IMR-90 (cell line): ENCODE measurements at regions not wholly inside any gene's neighbourhood (a gene's known extent, or its start where the extent isn't known, plus 50 kb on each side); places are given as distances from the start of the nearest gene placed in this dataset.

Experiments used
- ATAC-seq: fragments of 200-7000 bp; cut with Tn5 transposase; 2 replicates; pipeline ENCODE4 v1.9.1; 2020; ENCODE audit warnings: low read depth, mild to moderate bottlenecking, moderate library complexity
- BruUV-seq: library from RNA; stranded (reverse); fragments of 400-500 nt; replicated peaks from 2 replicates; lab custom pipeline; 2021; lab: Mats Ljungman, UMichigan
- CTCF ChIA-PET: fragments of 300-600 bp; formaldehyde crosslinking; extraction: SDS; loops from one replicate; lab custom pipeline; 2021; ENCODE audit warnings: antibody characterized with exemption; lab: Yijun Ruan, JAX
- POLR2A ChIA-PET: fragments of 300-600 bp; sonication (Branson Sonifier 250); formaldehyde crosslinking; loops from one replicate; lab custom pipeline; 2022; ENCODE audit warnings: antibody characterized with exemption; ENCODE audit not compliant: unreplicated experiment; lab: Charles Lee
- DNase-seq: peaks from one replicate; pipeline ENCODE4 v3.0.0; 2013
- H2AFZ ChIP-seq: replicated peaks from 2 replicates; pipeline ENCODE3; 2013; ENCODE audit warnings: low read length, mild to moderate bottlenecking; ENCODE audit not compliant: poor library complexity
- H2AK5ac ChIP-seq: 2 replicates; pipeline ENCODE4 v1.6.1; 2013; ENCODE audit warnings: low read depth, low read length, inconsistent platforms
- H2AK9ac ChIP-seq: replicated peaks from 2 replicates; pipeline ENCODE3; 2013; ENCODE audit warnings: mild to moderate bottlenecking, low read depth, low read length, moderate library complexity; ENCODE audit not compliant: poor library complexity
- H2BK120ac ChIP-seq: 2 replicates; pipeline ENCODE4 v1.6.1; 2013; ENCODE audit warnings: low read depth, low read length, inconsistent platforms
- H2BK15ac ChIP-seq: 3 replicates; pipeline ENCODE4 v1.6.1; 2013; ENCODE audit warnings: low read depth, low read length, inconsistent platforms
- H2BK20ac ChIP-seq: 2 replicates; pipeline ENCODE4 v1.6.1; 2013; ENCODE audit warnings: low read depth, mild to moderate bottlenecking, inconsistent platforms, low read length, moderate library complexity
- H2BK5ac ChIP-seq: 2 replicates; pipeline ENCODE4 v1.6.1; 2013; ENCODE audit warnings: mild to moderate bottlenecking, low read depth, low read length, inconsistent platforms; ENCODE audit not compliant: poor library complexity, severe bottlenecking
- H3K14ac ChIP-seq: replicated peaks from 2 replicates; pipeline ENCODE4 v1.6.1; 2013; ENCODE audit warnings: low read depth, low read length, inconsistent platforms
- H3K18ac ChIP-seq: 2 replicates; pipeline ENCODE4 v1.6.1; 2013; ENCODE audit warnings: low read depth, low read length, control low read depth
- H3K23ac ChIP-seq: 2 replicates; pipeline ENCODE4 v1.6.1; 2013; ENCODE audit warnings: low read depth, low read length, inconsistent platforms
- H3K27ac ChIP-seq: 2 replicates; pipeline ENCODE4 v1.5.1; 2013; ENCODE audit warnings: mild to moderate bottlenecking, control low read depth, low read length; ENCODE audit not compliant: insufficient read depth
- H3K27me3 ChIP-seq: 2 replicates; pipeline ENCODE4 v1.6.1; 2013; ENCODE audit warnings: low read length; ENCODE audit not compliant: control insufficient read depth, insufficient read depth
- H3K36me3 ChIP-seq: 2 replicates; pipeline ENCODE4 v1.6.1; 2013; ENCODE audit warnings: low read length, mixed read lengths; ENCODE audit not compliant: control insufficient read depth, insufficient read depth
- H3K4ac ChIP-seq: 2 replicates; pipeline ENCODE4 v1.6.1; 2013; ENCODE audit warnings: low read depth, low read length, inconsistent platforms
- H3K4me1 ChIP-seq: 2 replicates; pipeline ENCODE4 v1.6.1; 2013; ENCODE audit warnings: low read length, mixed read lengths; ENCODE audit not compliant: control insufficient read depth, insufficient read depth
- H3K4me2 ChIP-seq: 2 replicates; pipeline ENCODE4 v1.6.1; 2013; ENCODE audit warnings: low read depth, mild to moderate bottlenecking, control low read depth, low read length, moderate library complexity
- H3K4me3 ChIP-seq: 2 replicates; pipeline ENCODE4 v1.5.1; 2013; ENCODE audit warnings: low read depth, mild to moderate bottlenecking, control low read depth, low read length, moderate library complexity; ENCODE audit not compliant: insufficient read depth
- H3K56ac ChIP-seq: 2 replicates; pipeline ENCODE4 v1.6.1; 2013; ENCODE audit warnings: low read length, inconsistent platforms; ENCODE audit not compliant: insufficient read depth; ENCODE audit errors: extremely low read depth
- H3K79me1 ChIP-seq, 2 experiments: 2 replicates each; pipeline ENCODE4 v1.6.1; 2013; ENCODE audit warnings: low read length in 2 of 2, inconsistent platforms in 1 of 2, low read depth in 1 of 2
- H3K9ac ChIP-seq: 2 replicates; pipeline ENCODE4 v1.6.1; 2013; ENCODE audit warnings: low read depth, low read length, control low read depth
- H3K9me1 ChIP-seq: 2 replicates; pipeline ENCODE4 v1.6.1; 2013; ENCODE audit warnings: low read length, inconsistent platforms; ENCODE audit not compliant: insufficient read depth
- H3K9me3 ChIP-seq: 2 replicates; pipeline ENCODE4 v1.6.1; 2013; ENCODE audit warnings: low read length; ENCODE audit not compliant: control insufficient read depth, insufficient read depth
- H4K20me1 ChIP-seq: 2 replicates; pipeline ENCODE4 v1.6.1; 2013; ENCODE audit warnings: low read length, inconsistent platforms; ENCODE audit not compliant: insufficient read depth
- H4K5ac ChIP-seq: 2 replicates; pipeline ENCODE4 v1.6.1; 2013; ENCODE audit warnings: mild to moderate bottlenecking, low read depth, low read length, control low read depth
- H4K8ac ChIP-seq, 2 experiments: 2 replicates each; pipeline ENCODE4 v1.6.1; 2013; ENCODE audit warnings: low read depth in 2 of 2, low read length in 2 of 2, control low read depth in 1 of 2, inconsistent platforms in 1 of 2
- H4K91ac ChIP-seq: 2 replicates; pipeline ENCODE4 v1.6.1; 2013; ENCODE audit warnings: low read depth, low read length, inconsistent platforms; ENCODE audit not compliant: insufficient read depth
- BHLHE40 ChIP-seq: fragments of 150-350 bp; IDR thresholded peaks from 2 replicates; pipeline ENCODE4 v1.6.1; 2016; ENCODE audit warnings: mild to moderate bottlenecking, low read depth, low read length
- CEBPB ChIP-seq: IDR thresholded peaks from 2 replicates; pipeline ENCODE4 v1.6.1; 2012; ENCODE audit warnings: low read depth, low read length, improper control_type of control experiment
- CHD1 ChIP-seq: IDR thresholded peaks from 2 replicates; pipeline ENCODE4 v1.6.1; 2012; ENCODE audit warnings: low read depth, low read length, improper control_type of control experiment
- CTCF ChIP-seq: conservative IDR thresholded peaks from 2 replicates; pipeline ENCODE4 v1.5.1; 2012; ENCODE audit warnings: mild to moderate bottlenecking, low read depth, low read length, improper control_type of control experiment
- FOS ChIP-seq: fragments of 150-350 bp; IDR thresholded peaks from 2 replicates; pipeline ENCODE4 v1.6.1; 2016; ENCODE audit warnings: low read depth, low read length
- MAFK ChIP-seq: IDR thresholded peaks from 2 replicates; pipeline ENCODE4 v1.6.1; 2012; ENCODE audit warnings: low read depth, low read length, improper control_type of control experiment
- MAZ ChIP-seq: IDR thresholded peaks from 2 replicates; pipeline ENCODE4 v1.6.1; 2012; ENCODE audit warnings: low read depth, mild to moderate bottlenecking, low read length, improper control_type of control experiment, moderate library complexity, borderline replicate concordance
- MXI1 ChIP-seq: IDR thresholded peaks from 2 replicates; pipeline ENCODE4 v1.6.1; 2012; ENCODE audit warnings: low read depth, mild to moderate bottlenecking, low read length, moderate library complexity, borderline replicate concordance
- POLR2A ChIP-seq: IDR thresholded peaks from 2 replicates; pipeline ENCODE4 v1.6.1; 2012; ENCODE audit warnings: mild to moderate bottlenecking, low read depth, low read length
- RAD21 ChIP-seq: IDR thresholded peaks from 2 replicates; pipeline ENCODE4 v1.6.1; 2012; ENCODE audit warnings: low read length, improper control_type of control experiment
- RCOR1 ChIP-seq: IDR thresholded peaks from 2 replicates; pipeline ENCODE4 v1.6.1; 2012; ENCODE audit warnings: mild to moderate bottlenecking, low read length, improper control_type of control experiment; ENCODE audit not compliant: insufficient replicate concordance
- RFX5 ChIP-seq: IDR thresholded peaks from 2 replicates; pipeline ENCODE4 v1.8.0; 2012; ENCODE audit warnings: low read depth, mild to moderate bottlenecking, low read length, moderate library complexity
- SMC3 ChIP-seq: fragments of 150-350 bp; IDR thresholded peaks from 2 replicates; pipeline ENCODE4 v1.6.1; 2016; ENCODE audit warnings: low read depth, mild to moderate bottlenecking, antibody characterized with exemption, low read length, moderate library complexity
- USF2 ChIP-seq: fragments of 150-350 bp; IDR thresholded peaks from 2 replicates; pipeline ENCODE4 v1.6.1; 2017; ENCODE audit warnings: mild to moderate bottlenecking, antibody characterized with exemption, low read length, low read depth
- WGBS, 2 experiments: methylation state at CpG; one replicate each; pipeline versions ENCODE4 v1.1.5 to v1.1.7; 2013; ENCODE audit warnings: missing lambda C conversion rate in 2 of 2; ENCODE audit not compliant: insufficient read length in 1 of 2; ENCODE audit errors: extremely low coverage in 2 of 2; 5-methylcytosine and 5-hydroxymethylcytosine counted together
- dilution Hi-C: fragments of 300-500 bp; cut with HindIII; formaldehyde crosslinking; loops from one replicate; pipeline ENCODE4 v1.14.3; 2018; ENCODE audit warnings: low sequenced_read_pairs; ENCODE audit not compliant: unreplicated experiment
- in situ Hi-C: fragments of 300-500 bp; cut with MboI; formaldehyde crosslinking; loops from 3 replicates; pipeline ENCODE4 v1.14.3; 2019; ENCODE audit warnings: low sequenced_read_pairs, inconsistent platforms, mixed read lengths
- intact Hi-C: fragments of 100-400 bp; cut with micrococcal nuclease; formaldehyde crosslinking; loops from 2 replicates; pipeline ENCODE4 v1.10.0; 2022
- TF ChIP-seq, protein P1 (sequence below): fragments of 150-350 bp; IDR thresholded peaks from 2 replicates; pipeline ENCODE4 v1.6.1; 2016; ENCODE audit warnings: low read depth, mild to moderate bottlenecking, low read length, moderate library complexity, borderline replicate concordance

GRCh38 chrX:95956745-95957144 lies 727.9 kb upstream of the DIAPH2 start:
- H3K14ac ChIP-seq: no peak overlapping the region
- no peak overlapping the region for H4K8ac ChIP-seq
- H2AK9ac ChIP-seq: no peak overlapping the region
- H2AK5ac ChIP-seq: no peak overlapping the region
- H2BK120ac ChIP-seq: no peak overlapping the region
- BruUV-seq: no TSS peak
- dilution Hi-C loops (no loop called here), in situ Hi-C loops (no loop called here), intact Hi-C loops (no loop called here)
- H3K9ac ChIP-seq: no peak overlapping the region
- no peak overlapping the region for H3K27ac ChIP-seq
- TF ChIP-seq POLR2A (no peak), CTCF (no peak), MAFK (no peak), MXI1 (no peak), MAZ (no peak), FOS (no peak), RCOR1 (no peak), CHD1 (no peak), CEBPB (no peak), SMC3 (no peak), USF2 (no peak), RFX5 (no peak), RAD21 (no peak), BHLHE40 (no peak)
- TF ChIP-seq, protein P1, sequence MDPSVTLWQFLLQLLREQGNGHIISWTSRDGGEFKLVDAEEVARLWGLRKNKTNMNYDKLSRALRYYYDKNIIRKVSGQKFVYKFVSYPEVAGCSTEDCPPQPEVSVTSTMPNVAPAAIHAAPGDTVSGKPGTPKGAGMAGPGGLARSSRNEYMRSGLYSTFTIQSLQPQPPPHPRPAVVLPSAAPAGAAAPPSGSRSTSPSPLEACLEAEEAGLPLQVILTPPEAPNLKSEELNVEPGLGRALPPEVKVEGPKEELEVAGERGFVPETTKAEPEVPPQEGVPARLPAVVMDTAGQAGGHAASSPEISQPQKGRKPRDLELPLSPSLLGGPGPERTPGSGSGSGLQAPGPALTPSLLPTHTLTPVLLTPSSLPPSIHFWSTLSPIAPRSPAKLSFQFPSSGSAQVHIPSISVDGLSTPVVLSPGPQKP: no peak
- no peak overlapping the region for H4K91ac ChIP-seq
- no peak overlapping the region for H4K5ac ChIP-seq
- H3K18ac ChIP-seq: no peak overlapping the region
- H4K20me1 ChIP-seq: no peaks in the 10 kb centered on the region
- no peaks in the 10 kb centered on the region for H3K36me3 ChIP-seq
- no peak overlapping the region for H2BK5ac ChIP-seq
- H2AFZ ChIP-seq: no peak overlapping the region
- H3K4me2 ChIP-seq: no peak overlapping the region
- H3K56ac ChIP-seq: no peak overlapping the region
- no peak overlapping the region for H2BK15ac ChIP-seq
- no peak overlapping the region for H3K4me3 ChIP-seq
- no peak for DNase-seq
- no peaks in the 10 kb centered on the region for H3K4me1 ChIP-seq
- peaks cover 2% of the 10 kb centered on the region; the same call in 1 of the 2 replicates for H3K9me3 ChIP-seq
- H3K27me3 ChIP-seq: no peaks in the 10 kb centered on the region
- H2BK20ac ChIP-seq: no peak overlapping the region
- WGBS, 2 experiments: no CpG with 5 or more reads among the region's 1 CpG
- no peak overlapping the region for H3K23ac ChIP-seq
- H3K9me1 ChIP-seq: no peaks in the 10 kb centered on the region
- CTCF ChIA-PET: no interaction called here
- ATAC-seq: no peak
- no peaks in the 10 kb centered on the region for H3K79me1 ChIP-seq
- POLR2A ChIA-PET: no interaction called here
- H3K4ac ChIP-seq: no peak overlapping the region
